ENCODE measurements at regions not wholly inside any gene's neighbourhood (a gene's known extent, or its start where the extent isn't known, plus 50 kb on each side); places are given as distances from the start of the nearest gene placed in this dataset.

- no peaks in the 10 kb centered on the region for H3K27me3 ChIP-seq
- DNase-seq = no peak
Observed at GRCh38 chrY:21192694-21193093, 318.4 kb upstream of the RBMY1B start.

GRCh38 chrY:21200246-21200645 lies 310.9 kb upstream of the RBMY1B start:
- H3K27me3 ChIP-seq = no peaks in the 10 kb centered on the region
- no peaks in the 10 kb centered on the region for H3K9me3 ChIP-seq
- DNase-seq = no peak
- no peak overlapping the region for H3K4me3 ChIP-seq
- no peaks in the 10 kb centered on the region for H3K36me3 ChIP-seq

More at GRCh38 chrY:21192694-21193093, 318.4 kb upstream of the RBMY1B start:
- H3K36me3 ChIP-seq = no peaks in the 10 kb centered on the region
- H3K4me3 ChIP-seq = no peak overlapping the region
- no peaks in the 10 kb centered on the region for H3K9me3 ChIP-seq

GRCh38 chrY:21227849-21228248 lies 283.3 kb upstream of the RBMY1B start:
- H3K27me3 ChIP-seq = no peaks in the 10 kb centered on the region
- DNase-seq = no peak
- no peaks in the 10 kb centered on the region for H3K9me3 ChIP-seq
- H3K36me3 ChIP-seq = no peaks in the 10 kb centered on the region
- H3K4me3 ChIP-seq = no peak overlapping the region

GRCh38 chrY:21240221-21240620 lies 270.9 kb upstream of the RBMY1B start:
- H3K36me3 ChIP-seq = no peaks in the 10 kb centered on the region
- no peak overlapping the region for H3K4me3 ChIP-seq
- no peaks in the 10 kb centered on the region for H3K9me3 ChIP-seq
- no peak for DNase-seq
- H3K27me3 ChIP-seq = no peaks in the 10 kb centered on the region

- Histone ChIP-seq H3K27me3 (no peaks in the 10 kb centered on the region), H3K9me3 (no peaks in the 10 kb centered on the region), H3K36me3 (no peaks in the 10 kb centered on the region), H3K4me3 (no peak overlapping the region)
- no peak for DNase-seq
Observed at GRCh38 chrY:21240662-21241310, 270.4 kb upstream of the RBMY1B start.

- Histone ChIP-seq H3K9me3 (no peaks in the 10 kb centered on the region), H3K36me3 (no peaks in the 10 kb centered on the region), H3K4me3 (no peak overlapping the region), H3K27me3 (no peaks in the 10 kb centered on the region)
- DNase-seq = no peak
Observed at GRCh38 chrY:21242793-21243192, 268.3 kb upstream of the RBMY1B start.

- Histone ChIP-seq H3K9me3 (no peaks in the 10 kb centered on the region), H3K36me3 (no peaks in the 10 kb centered on the region), H3K4me3 (no peak overlapping the region), H3K27me3 (no peaks in the 10 kb centered on the region)
- no peak for DNase-seq
Observed at GRCh38 chrY:21246780-21247179, 264.4 kb upstream of the RBMY1B start.

GRCh38 chrY:21248591-21248990 lies 262.5 kb upstream of the RBMY1B start:
- DNase-seq = no peak
- Histone ChIP-seq H3K4me3 (no peak overlapping the region), H3K9me3 (no peaks in the 10 kb centered on the region), H3K27me3 (no peaks in the 10 kb centered on the region), H3K36me3 (no peaks in the 10 kb centered on the region)

- Histone ChIP-seq H3K27me3 (no peaks in the 10 kb centered on the region), H3K36me3 (no peaks in the 10 kb centered on the region), H3K4me3 (no peak overlapping the region), H3K9me3 (no peaks in the 10 kb centered on the region)
- no peak for DNase-seq
Observed at GRCh38 chrY:21253455-21254248, 257.5 kb upstream of the RBMY1B start.

- H3K4me3 ChIP-seq = no peak overlapping the region
- H3K36me3 ChIP-seq = no peaks in the 10 kb centered on the region
- no peaks in the 10 kb centered on the region for H3K9me3 ChIP-seq
- no peak for DNase-seq
- no peaks in the 10 kb centered on the region for H3K27me3 ChIP-seq
Observed at GRCh38 chrY:21254476-21254875, 256.7 kb upstream of the RBMY1B start.

- Histone ChIP-seq H3K27me3 (no peaks in the 10 kb centered on the region), H3K36me3 (no peaks in the 10 kb centered on the region), H3K4me3 (no peak overlapping the region), H3K9me3 (no peaks in the 10 kb centered on the region)
- DNase-seq = no peak
Observed at GRCh38 chrY:21256820-21257219, 254.3 kb upstream of the RBMY1B start.

- no peaks in the 10 kb centered on the region for H3K27me3 ChIP-seq
- DNase-seq = no peak
- H3K4me3 ChIP-seq = no peak overlapping the region
- H3K9me3 ChIP-seq = no peaks in the 10 kb centered on the region
- H3K36me3 ChIP-seq = no peaks in the 10 kb centered on the region
Observed at GRCh38 chrY:21259707-21260106, 251.4 kb upstream of the RBMY1B start.

- Histone ChIP-seq H3K9me3 (no peaks in the 10 kb centered on the region), H3K36me3 (no peaks in the 10 kb centered on the region), H3K27me3 (no peaks in the 10 kb centered on the region), H3K4me3 (no peak overlapping the region)
- DNase-seq = no peak
Observed at GRCh38 chrY:21260325-21260724, 250.8 kb upstream of the RBMY1B start.

GRCh38 chrY:21261158-21261557 lies 250.0 kb upstream of the RBMY1B start:
- no peaks in the 10 kb centered on the region for H3K9me3 ChIP-seq
- DNase-seq = no peak
- no peaks in the 10 kb centered on the region for H3K27me3 ChIP-seq
- no peak overlapping the region for H3K4me3 ChIP-seq
- no peaks in the 10 kb centered on the region for H3K36me3 ChIP-seq

GRCh38 chrY:21266751-21267150 lies 244.4 kb upstream of the RBMY1B start:
- Histone ChIP-seq H3K9me3 (no peaks in the 10 kb centered on the region), H3K4me3 (no peak overlapping the region), H3K36me3 (no peaks in the 10 kb centered on the region), H3K27me3 (no peaks in the 10 kb centered on the region)
- peak; percentile 47 for DNase-seq

- H3K36me3 ChIP-seq = no peaks in the 10 kb centered on the region
- H3K9me3 ChIP-seq = no peaks in the 10 kb centered on the region
- no peaks in the 10 kb centered on the region for H3K27me3 ChIP-seq
- DNase-seq = no peak
- no peak overlapping the region for H3K4me3 ChIP-seq
Observed at GRCh38 chrY:21267164-21267563, 244.0 kb upstream of the RBMY1B start.

GRCh38 chrY:21287769-21288168 lies 223.4 kb upstream of the RBMY1B start:
- no peaks in the 10 kb centered on the region for H3K27me3 ChIP-seq
- H3K36me3 ChIP-seq = no peaks in the 10 kb centered on the region
- no peaks in the 10 kb centered on the region for H3K9me3 ChIP-seq
- no peak overlapping the region for H3K4me3 ChIP-seq
- no peak for DNase-seq

GRCh38 chrY:21288908-21289307 lies 222.2 kb upstream of the RBMY1B start:
- no peak for DNase-seq
- no peaks in the 10 kb centered on the region for H3K9me3 ChIP-seq
- H3K27me3 ChIP-seq = no peaks in the 10 kb centered on the region
- no peak overlapping the region for H3K4me3 ChIP-seq
- H3K36me3 ChIP-seq = no peaks in the 10 kb centered on the region
